B cell (primary cell): ENCODE measurements at regions not wholly inside any gene's neighbourhood (a gene's known extent, or its start where the extent isn't known, plus 50 kb on each side); places are given as distances from the start of the nearest gene placed in this dataset.

Experiments
- ATAC-seq: fragments of 200-7000 bp; cut with Tn5 transposase; one replicate; pipeline ENCODE4 v1.10.0; 2021; ENCODE audit warnings: low read depth, mild to moderate bottlenecking, moderate number of reproducible peaks, moderate library complexity
- CTCF ChIA-PET: fragments of 350-600 bp; sonication (Branson Sonifier 250); formaldehyde crosslinking; loops from one replicate; lab custom pipeline; 2021; ENCODE audit warnings: antibody characterized with exemption, inconsistent platforms; lab: Charles Lee
- POLR2A ChIA-PET: fragments of 350-600 bp; sonication (Branson Sonifier 250); formaldehyde crosslinking; loops from one replicate; lab custom pipeline; 2021; ENCODE audit warnings: antibody characterized with exemption; lab: Charles Lee
- DNase-seq: peaks from one replicate; pipeline ENCODE4 v3.0.0; 2013
- H2AFZ ChIP-seq: 2 replicates; pipeline ENCODE4 v1.6.1; 2012; ENCODE audit warnings: mild to moderate bottlenecking, low read depth, low read length; ENCODE audit not compliant: insufficient read depth, poor library complexity, severe bottlenecking
- H3K27ac ChIP-seq, 2 donors: 1 replicate in 1 of 2; 2 replicates in 1 of 2; pipeline ENCODE4 v1.5.1; 2012 to 2013; ENCODE audit warnings: low read length in 2 of 2, mild to moderate bottlenecking in 2 of 2, moderate library complexity in 1 of 2
- H3K27me3 ChIP-seq, 4 experiments: fragments of 200-600 bp in 1 of 4; sonication (generic) in 1 of 4; replicated peaks in 1 of 4; 1 replicate in 2 of 4; 2 replicates in 2 of 4; pipeline versions ENCODE4 v1.6.1 to v1.7.0; 2013 to 2016; ENCODE audit warnings: low read length in 3 of 4, mild to moderate bottlenecking in 2 of 4, mixed read lengths in 1 of 4, moderate library complexity in 1 of 4; ENCODE audit not compliant: insufficient read depth in 4 of 4, control insufficient read depth in 3 of 4; ENCODE audit errors: control extremely low read depth in 1 of 4
- H3K36me3 ChIP-seq, 2 experiments: replicated peaks in 1 of 2; 1 replicate in 1 of 2; 2 replicates in 1 of 2; pipeline versions ENCODE4 v1.6.1 to v1.7.1; 2013; ENCODE audit warnings: low read length in 1 of 2; ENCODE audit not compliant: insufficient read depth in 2 of 2, control insufficient read depth in 1 of 2; ENCODE audit errors: control extremely low read depth in 1 of 2, extremely low read depth in 1 of 2
- H3K4me1 ChIP-seq, 2 donors: fragments of 200-600 bp in 1 of 2; sonication (generic) in 1 of 2; 1 replicate in 1 of 2; 2 replicates in 1 of 2; pipeline versions ENCODE4 v1.5.1 to v1.6.1; 2013 to 2017; ENCODE audit warnings: low read length in 2 of 2; ENCODE audit not compliant: control insufficient read depth in 2 of 2, insufficient read depth in 2 of 2
- H3K4me2 ChIP-seq: replicated peaks from 2 replicates; pipeline ENCODE3; 2012; ENCODE audit warnings: mild to moderate bottlenecking, low read depth, low read length; ENCODE audit not compliant: poor library complexity, severe bottlenecking
- H3K4me3 ChIP-seq, 5 experiments: fragments of 200-600 bp in 1 of 5; sonication (generic) in 1 of 5; 1 replicate in 3 of 5; 2 replicates in 2 of 5; pipeline versions ENCODE4 v1.5.1 to v1.7.0; 2011 to 2016; ENCODE audit warnings: low read length in 4 of 5, mild to moderate bottlenecking in 4 of 5, low read depth in 2 of 5, control low read depth in 1 of 5, moderate library complexity in 1 of 5; ENCODE audit not compliant: insufficient read depth in 1 of 5; ENCODE audit errors: control extremely low read depth in 1 of 5, extremely low read depth in 1 of 5
- H3K79me2 ChIP-seq: fragments of 200-600 bp; sonication (generic); one replicate; pipeline ENCODE4 v1.6.0; 2016; ENCODE audit warnings: low read length; ENCODE audit not compliant: control insufficient read depth, insufficient read depth
- H3K9ac ChIP-seq: fragments of 200-600 bp; sonication (generic); 2 replicates; pipeline ENCODE4 v1.6.1; 2017; ENCODE audit warnings: mild to moderate bottlenecking, low read length, moderate library complexity
- H3K9me3 ChIP-seq, 3 donors: one replicate each; pipeline versions ENCODE4 v1.6.1 to v1.7.1; 2013; ENCODE audit warnings: low read length in 2 of 3; ENCODE audit not compliant: control insufficient read depth in 2 of 3, insufficient read depth in 1 of 3; ENCODE audit errors: control extremely low read depth in 1 of 3
- H4K20me1 ChIP-seq: 2 replicates; pipeline ENCODE4 v1.6.0; 2012; ENCODE audit warnings: mild to moderate bottlenecking, low read length; ENCODE audit not compliant: insufficient read depth, control insufficient read depth, poor library complexity, severe bottlenecking
- H3K27ac Mint-ChIP-seq: one replicate; pipeline ENCODE4 v1.8.0; 2021; ENCODE audit warnings: mixed read lengths
- H3K27me3 Mint-ChIP-seq: one replicate; pipeline ENCODE4 v1.8.0; 2021; ENCODE audit warnings: mixed read lengths
- H3K4me1 Mint-ChIP-seq: one replicate; pipeline ENCODE4 v1.8.0; 2021; ENCODE audit warnings: mixed read lengths
- H3K4me3 Mint-ChIP-seq: one replicate; pipeline ENCODE4 v1.8.0; 2021; ENCODE audit warnings: mixed read lengths
- H3K9me3 Mint-ChIP-seq: one replicate; pipeline ENCODE4 v1.8.0; 2022; ENCODE audit warnings: mixed read lengths; ENCODE audit not compliant: insufficient read depth
- CTCF ChIP-seq: fragments of 200-600 bp; IDR thresholded peaks from one replicate; pipeline ENCODE4 v1.8.0; 2022; ENCODE audit warnings: antibody characterized with exemption, mild to moderate bottlenecking
- EZH2 ChIP-seq: IDR thresholded peaks from 2 replicates; pipeline ENCODE4 v1.6.1; 2012; ENCODE audit warnings: borderline replicate concordance, low read depth, mild to moderate bottlenecking, moderate library complexity, low read length; ENCODE audit not compliant: insufficient read depth, poor library complexity, severe bottlenecking
- WGBS: methylation state at CpG from one replicate; pipeline ENCODE4 v1.1.5; 2013; ENCODE audit warnings: missing lambda C conversion rate; ENCODE audit not compliant: insufficient coverage; 5-methylcytosine and 5-hydroxymethylcytosine counted together
- intact Hi-C: fragments of 100-400 bp; cut with micrococcal nuclease; formaldehyde crosslinking; loops from one replicate; pipeline ENCODE4 v1.10.0; 2022

- no peak overlapping the region for H3K4me3 Mint-ChIP-seq
- Histone ChIP-seq H3K27ac (no peak overlapping the region), H3K9me3 (no peaks in the 10 kb centered on the region), H3K4me1 (no peaks in the 10 kb centered on the region), H3K27me3 (no peaks in the 10 kb centered on the region), H3K4me3 (no peak overlapping the region), H3K4me2 (no peak overlapping the region), H2AFZ (no peak overlapping the region), H4K20me1 (no peaks in the 10 kb centered on the region), H3K9ac (no peak overlapping the region), H3K79me2 (no peaks in the 10 kb centered on the region), H3K36me3 (no peaks in the 10 kb centered on the region)
- ChIA-PET POLR2A (no interaction called here), CTCF (no interaction called here)
- H3K9me3 Mint-ChIP-seq, result no peaks in the 10 kb centered on the region
- H3K4me1 Mint-ChIP-seq, result no peaks in the 10 kb centered on the region
- H3K27me3 Mint-ChIP-seq, result peaks cover 10% of the 10 kb centered on the region
- H3K27ac Mint-ChIP-seq, result no peak overlapping the region
- intact Hi-C loops, result no loop called here
- ATAC-seq, result no peak
- DNase-seq, result no peak
- 100% methylated on average over 1 of the region's 2 CpGs for WGBS
- TF ChIP-seq CTCF (no peak), EZH2 (no peak)
These were observed 259.9 kb upstream of the SASH1 start for GRCh38 chr6:148082696-148083095.

GRCh38 chr6:148085631-148086331 is 256.9 kb upstream of the SASH1 start:
- WGBS, result no CpG with 5 or more reads among the region's 3 CpGs
- ChIA-PET CTCF (no interaction called here), POLR2A (no interaction called here)
- intact Hi-C loops, result no loop called here
- Histone ChIP-seq H4K20me1 (no peaks in the 10 kb centered on the region), H3K36me3 (no peaks in the 10 kb centered on the region), H3K4me2 (no peak overlapping the region), H3K27me3 (no peaks in the 10 kb centered on the region), H3K9me3 (peaks cover 0 to 8% (median 0%) of the 10 kb centered on the region in 3 donors), H3K4me1 (no peaks in the 10 kb centered on the region), H3K27ac (no peak overlapping the region), H3K4me3 (no peak overlapping the region), H3K79me2 (no peaks in the 10 kb centered on the region), H3K9ac (no peak overlapping the region), H2AFZ (no peak overlapping the region)
- ATAC-seq (no peak), DNase-seq (no peak)
- H3K27ac Mint-ChIP-seq, result no peak overlapping the region
- no peak overlapping the region for H3K4me3 Mint-ChIP-seq
- peaks cover 6% of the 10 kb centered on the region for H3K27me3 Mint-ChIP-seq
- no peaks in the 10 kb centered on the region for H3K9me3 Mint-ChIP-seq
- TF ChIP-seq EZH2 (no peak), CTCF (no peak)
- no peaks in the 10 kb centered on the region for H3K4me1 Mint-ChIP-seq
